SK-N-MC (cell line): ENCODE measurements at regions not wholly inside any gene's neighbourhood (a gene's known extent, or its start where the extent isn't known, plus 50 kb on each side); places are given as distances from the start of the nearest gene placed in this dataset.

Source experiments
- EZH2 ChIP-seq: fragments of 200-600 bp; sonication (generic); IDR thresholded peaks from one replicate; pipeline ENCODE4 v1.6.1; 2017; ENCODE audit warnings: antibody characterized with exemption
- FOXP2 ChIP-seq: optimal IDR thresholded peaks from 2 replicates; pipeline ENCODE3; 2011; ENCODE audit warnings: mild to moderate bottlenecking, moderate library complexity; ENCODE audit not compliant: insufficient read depth; ENCODE audit errors: extremely low read length, control extremely low read depth
- POLR2AphosphoS5 ChIP-seq: IDR thresholded peaks from 2 replicates; pipeline ENCODE4 v1.6.1; 2012; ENCODE audit warnings: mild to moderate bottlenecking, low read depth, low read length, borderline replicate concordance

GRCh38 chr15:39016706-39017105 lies 452.1 kb upstream of the RASGRP1 start:
- TF ChIP-seq POLR2AphosphoS5 (no peak), EZH2 (no peak), FOXP2 (no peak)
